ENCODE measurements at regions not wholly inside any gene's neighbourhood (a gene's known extent, or its start where the extent isn't known, plus 50 kb on each side); places are given as distances from the start of the nearest gene placed in this dataset.

GRCh38 chr13:81846771-81847170 lies 1505.8 kb upstream of the SPRY2 start:
- TF ChIP-seq, protein P1, sequence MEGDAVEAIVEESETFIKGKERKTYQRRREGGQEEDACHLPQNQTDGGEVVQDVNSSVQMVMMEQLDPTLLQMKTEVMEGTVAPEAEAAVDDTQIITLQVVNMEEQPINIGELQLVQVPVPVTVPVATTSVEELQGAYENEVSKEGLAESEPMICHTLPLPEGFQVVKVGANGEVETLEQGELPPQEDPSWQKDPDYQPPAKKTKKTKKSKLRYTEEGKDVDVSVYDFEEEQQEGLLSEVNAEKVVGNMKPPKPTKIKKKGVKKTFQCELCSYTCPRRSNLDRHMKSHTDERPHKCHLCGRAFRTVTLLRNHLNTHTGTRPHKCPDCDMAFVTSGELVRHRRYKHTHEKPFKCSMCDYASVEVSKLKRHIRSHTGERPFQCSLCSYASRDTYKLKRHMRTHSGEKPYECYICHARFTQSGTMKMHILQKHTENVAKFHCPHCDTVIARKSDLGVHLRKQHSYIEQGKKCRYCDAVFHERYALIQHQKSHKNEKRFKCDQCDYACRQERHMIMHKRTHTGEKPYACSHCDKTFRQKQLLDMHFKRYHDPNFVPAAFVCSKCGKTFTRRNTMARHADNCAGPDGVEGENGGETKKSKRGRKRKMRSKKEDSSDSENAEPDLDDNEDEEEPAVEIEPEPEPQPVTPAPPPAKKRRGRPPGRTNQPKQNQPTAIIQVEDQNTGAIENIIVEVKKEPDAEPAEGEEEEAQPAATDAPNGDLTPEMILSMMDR (IDR thresholded peaks at IDR 0.05): no peak
- TF ChIP-seq POLR2A (IDR thresholded peaks at IDR 0.05): no peak
